ENCODE measurements at regions not wholly inside any gene's neighbourhood (a gene's known extent, or its start where the extent isn't known, plus 50 kb on each side); places are given as distances from the start of the nearest gene placed in this dataset.

DNA sequence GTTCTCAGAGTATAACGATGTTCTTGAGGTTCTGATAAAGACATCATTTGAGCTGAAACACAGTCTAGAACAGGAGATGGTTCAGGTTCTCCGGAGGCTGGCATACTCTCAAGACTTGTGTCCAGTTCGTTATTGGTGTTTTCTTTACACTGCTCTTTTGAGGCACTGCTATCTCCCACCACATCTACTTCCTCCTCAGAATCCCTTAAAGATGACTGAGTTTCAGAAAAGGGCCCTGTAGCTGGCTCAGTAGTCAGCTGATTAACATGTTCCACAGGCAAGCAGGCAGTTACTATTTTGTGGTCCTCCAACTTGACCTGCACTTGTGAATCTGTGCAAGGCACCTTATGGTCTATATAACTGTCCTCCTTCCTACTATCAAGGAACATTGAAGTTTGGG is 50.2 kb downstream of the ZZZ3 start:
- ChIA-PET CTCF (no interaction called here), POLR2A (no interaction called here)
- no peak overlapping the region for H3K4me3 Mint-ChIP-seq
- H3K27me3 Mint-ChIP-seq, result no peaks in the 10 kb centered on the region
- no peak overlapping the region for H3K4me3 ChIP-seq (ENCODE audit: control insufficient read depth in 1 of 2, extremely low read depth in 1 of 2, low read length in 1 of 2)
- H3K9me3 ChIP-seq, result no peaks in the 10 kb centered on the region
- WGBS (ENCODE audit: insufficient coverage), result no CpG with 5 or more reads among the region's 3 CpGs
- DNase-seq (no peak), ATAC-seq (replicated peaks in 1 of 4) (no peak)
- H3K27ac Mint-ChIP-seq, result no peak overlapping the region
- no peaks in the 10 kb centered on the region for H3K4me1 ChIP-seq (ENCODE audit: control insufficient read depth in 1 of 2, extremely low read depth in 1 of 2, insufficient read depth in 2 of 2, low read length in 2 of 2)
- H3K27ac ChIP-seq (ENCODE audit: low read length), result no peak overlapping the region
- H3K27me3 ChIP-seq (replicated peaks in 1 of 2; ENCODE audit: control insufficient read depth in 2 of 2, extremely low read depth in 1 of 2, insufficient read depth in 2 of 2, low read length in 1 of 2), result no peaks in the 10 kb centered on the region
- H3K9me3 Mint-ChIP-seq, result no peaks in the 10 kb centered on the region
- H3K36me3 Mint-ChIP-seq, result peaks cover 52% of the 10 kb centered on the region
- H3K36me3 ChIP-seq (ENCODE audit: control insufficient read depth in 2 of 2, extremely low read depth in 1 of 2, insufficient read depth in 1 of 2, low read length in 1 of 2), result peaks cover 3 to 48% of the 10 kb centered on the region in 2 donors
- H3K4me1 Mint-ChIP-seq, result peaks cover 6 to 14% (median 8%) of the 10 kb centered on the region in 3 donors

DNA sequence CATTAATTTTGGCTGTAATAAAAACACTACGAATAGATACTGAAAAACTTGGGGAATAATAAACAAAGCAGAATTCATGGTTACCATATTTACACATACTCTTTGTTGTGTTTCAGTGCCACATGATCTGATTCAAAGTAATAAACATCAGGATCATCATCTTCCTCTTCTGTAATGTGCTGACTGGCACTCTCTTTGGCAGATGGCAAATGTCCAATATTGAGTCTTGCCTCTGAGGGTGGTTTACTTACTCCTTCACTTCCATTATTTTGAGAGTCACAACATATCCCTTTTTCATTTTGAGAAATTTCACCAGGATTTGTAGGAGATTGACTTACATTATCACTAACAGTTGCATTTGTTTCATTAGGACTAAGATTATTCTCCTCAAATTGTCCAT is 50.7 kb downstream of the ZZZ3 start:
- no peaks in the 10 kb centered on the region for H3K9me3 ChIP-seq
- H3K4me1 ChIP-seq (ENCODE audit: control insufficient read depth in 1 of 2, extremely low read depth in 1 of 2, insufficient read depth in 2 of 2, low read length in 2 of 2), result no peaks in the 10 kb centered on the region
- POLR2A ChIA-PET, result no interaction called here
- no peak for ATAC-seq (replicated peaks in 1 of 4)
- H3K36me3 Mint-ChIP-seq, result peaks cover 53% of the 10 kb centered on the region
- WGBS (ENCODE audit: insufficient coverage), result no CpG with 5 or more reads among the region's 1 CpG
- no peaks in the 10 kb centered on the region for H3K27me3 ChIP-seq (replicated peaks in 1 of 2; ENCODE audit: control insufficient read depth in 2 of 2, extremely low read depth in 1 of 2, insufficient read depth in 2 of 2, low read length in 1 of 2)
- H3K4me1 Mint-ChIP-seq, result peaks cover 6 to 14% (median 8%) of the 10 kb centered on the region in 3 donors
- no peak overlapping the region for H3K27ac ChIP-seq (ENCODE audit: low read length)
- no peak overlapping the region for H3K4me3 Mint-ChIP-seq
- no peaks in the 10 kb centered on the region for H3K27me3 Mint-ChIP-seq
- H3K4me3 ChIP-seq (ENCODE audit: control insufficient read depth in 1 of 2, extremely low read depth in 1 of 2, low read length in 1 of 2), result no peak overlapping the region
- CTCF ChIA-PET, result no interaction called here
- DNase-seq, result no peak
- H3K9me3 Mint-ChIP-seq, result no peaks in the 10 kb centered on the region
- peaks cover 3 to 49% of the 10 kb centered on the region in 2 donors for H3K36me3 ChIP-seq (ENCODE audit: control insufficient read depth in 2 of 2, extremely low read depth in 1 of 2, insufficient read depth in 1 of 2, low read length in 1 of 2)
- H3K27ac Mint-ChIP-seq, result no peak overlapping the region

DNA sequence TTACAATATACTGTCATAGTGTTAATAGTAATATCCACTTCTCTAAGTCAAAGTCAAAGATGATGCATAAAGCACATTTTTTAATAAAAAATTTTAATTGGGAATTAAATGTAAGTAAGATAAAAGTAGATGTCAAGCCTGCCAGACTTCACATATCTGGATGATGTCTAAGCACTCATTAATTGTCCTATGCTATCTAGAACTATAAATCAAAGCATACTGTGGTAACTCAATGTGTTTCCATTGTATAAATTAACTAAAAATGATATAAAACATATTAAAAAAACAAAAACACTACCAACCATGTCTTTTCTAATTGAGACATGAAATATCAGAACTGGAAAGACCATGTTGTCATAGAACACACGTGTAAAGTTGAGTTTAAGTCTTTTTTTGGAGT is 51.2 kb downstream of the ZZZ3 start:
- Histone ChIP-seq H3K4me3 (ENCODE audit: control insufficient read depth in 1 of 2, extremely low read depth in 1 of 2, low read length in 1 of 2) (no peak overlapping the region), H3K4me1 (ENCODE audit: control insufficient read depth in 1 of 2, extremely low read depth in 1 of 2, insufficient read depth in 2 of 2, low read length in 2 of 2) (no peaks in the 10 kb centered on the region), H3K27me3 (replicated peaks in 1 of 2; ENCODE audit: control insufficient read depth in 2 of 2, extremely low read depth in 1 of 2, insufficient read depth in 2 of 2, low read length in 1 of 2) (no peaks in the 10 kb centered on the region), H3K27ac (ENCODE audit: low read length) (no peak overlapping the region), H3K9me3 (no peaks in the 10 kb centered on the region), H3K36me3 (ENCODE audit: control insufficient read depth in 2 of 2, extremely low read depth in 1 of 2, insufficient read depth in 1 of 2, low read length in 1 of 2) (peaks cover 3 to 46% of the 10 kb centered on the region in 2 donors)
- POLR2A ChIA-PET, result no interaction called here
- peaks cover 57% of the 10 kb centered on the region for H3K36me3 Mint-ChIP-seq
- no peak overlapping the region for H3K4me3 Mint-ChIP-seq
- H3K4me1 Mint-ChIP-seq, result peaks cover 6 to 14% (median 8%) of the 10 kb centered on the region in 3 donors
- CTCF ChIA-PET, result no interaction called here
- WGBS (ENCODE audit: insufficient coverage), result no CpG with 5 or more reads among the region's 1 CpG
- no peaks in the 10 kb centered on the region for H3K27me3 Mint-ChIP-seq
- H3K27ac Mint-ChIP-seq, result no peak overlapping the region
- DNase-seq (no peak), ATAC-seq (replicated peaks in 1 of 4) (no peak)
- H3K9me3 Mint-ChIP-seq, result no peaks in the 10 kb centered on the region

GRCh38 chr1:77627978-77628570 is 54.4 kb downstream of the ZZZ3 start:
- WGBS (ENCODE audit: insufficient coverage), result 100% methylated on average over 2 of the region's 4 CpGs
- Histone ChIP-seq H3K9me3 (no peaks in the 10 kb centered on the region), H3K27ac (ENCODE audit: low read length) (no peak overlapping the region), H3K4me3 (ENCODE audit: control insufficient read depth in 1 of 2, extremely low read depth in 1 of 2, low read length in 1 of 2) (no peak overlapping the region), H3K27me3 (replicated peaks in 1 of 2; ENCODE audit: control insufficient read depth in 2 of 2, extremely low read depth in 1 of 2, insufficient read depth in 2 of 2, low read length in 1 of 2) (no peaks in the 10 kb centered on the region), H3K36me3 (ENCODE audit: control insufficient read depth in 2 of 2, extremely low read depth in 1 of 2, insufficient read depth in 1 of 2, low read length in 1 of 2) (peaks cover 0 to 35% of the 10 kb centered on the region in 2 donors), H3K4me1 (ENCODE audit: control insufficient read depth in 1 of 2, extremely low read depth in 1 of 2, insufficient read depth in 2 of 2, low read length in 2 of 2) (no peaks in the 10 kb centered on the region)
- Mint-ChIP-seq H3K9me3 (no peaks in the 10 kb centered on the region), H3K36me3 (peaks cover 54% of the 10 kb centered on the region), H3K27me3 (no peaks in the 10 kb centered on the region), H3K4me3 (no peak overlapping the region), H3K27ac (no peak overlapping the region), H3K4me1 (peaks cover 7 to 18% (median 13%) of the 10 kb centered on the region in 3 donors)
- CTCF ChIA-PET, result no interaction called here
- DNase-seq (no peak), ATAC-seq (replicated peaks in 1 of 4) (no peak)
- POLR2A ChIA-PET, result no interaction called here

- Histone ChIP-seq H3K36me3 (ENCODE audit: control insufficient read depth in 2 of 2, extremely low read depth in 1 of 2, insufficient read depth in 1 of 2, low read length in 1 of 2) (peaks cover 4 to 21% of the 10 kb centered on the region in 2 donors), H3K27ac (ENCODE audit: low read length) (no peak overlapping the region), H3K4me3 (ENCODE audit: control insufficient read depth in 1 of 2, extremely low read depth in 1 of 2, low read length in 1 of 2) (no peak overlapping the region), H3K4me1 (ENCODE audit: control insufficient read depth in 1 of 2, extremely low read depth in 1 of 2, insufficient read depth in 2 of 2, low read length in 2 of 2) (no peaks in the 10 kb centered on the region), H3K27me3 (replicated peaks in 1 of 2; ENCODE audit: control insufficient read depth in 2 of 2, extremely low read depth in 1 of 2, insufficient read depth in 2 of 2, low read length in 1 of 2) (no peaks in the 10 kb centered on the region), H3K9me3 (no peaks in the 10 kb centered on the region)
- Mint-ChIP-seq H3K4me3 (no peak overlapping the region), H3K27me3 (no peaks in the 10 kb centered on the region), H3K9me3 (no peaks in the 10 kb centered on the region), H3K36me3 (peaks cover 48% of the 10 kb centered on the region), H3K4me1 (peaks cover 10 to 20% (median 14%) of the 10 kb centered on the region in 3 donors), H3K27ac (peak overlapping the region in 1 of 2 donors; percentile 4)
- POLR2A ChIA-PET, result no interaction called here
- WGBS (ENCODE audit: insufficient coverage), result no CpG with 5 or more reads among the region's 1 CpG
- CTCF ChIA-PET, result no interaction called here
- no peak for ATAC-seq (replicated peaks in 1 of 4)
- DNase-seq, result no peak
These were observed 57.2 kb downstream of the ZZZ3 start for GRCh38 chr1:77625250-77625649.

- Histone ChIP-seq H3K27ac (ENCODE audit: low read length) (no peak overlapping the region), H3K27me3 (replicated peaks in 1 of 2; ENCODE audit: control insufficient read depth in 2 of 2, extremely low read depth in 1 of 2, insufficient read depth in 2 of 2, low read length in 1 of 2) (no peaks in the 10 kb centered on the region), H3K4me3 (ENCODE audit: control insufficient read depth in 1 of 2, extremely low read depth in 1 of 2, low read length in 1 of 2) (no peak overlapping the region), H3K9me3 (no peaks in the 10 kb centered on the region), H3K4me1 (ENCODE audit: control insufficient read depth in 1 of 2, extremely low read depth in 1 of 2, insufficient read depth in 2 of 2, low read length in 2 of 2) (no peaks in the 10 kb centered on the region), H3K36me3 (ENCODE audit: control insufficient read depth in 2 of 2, extremely low read depth in 1 of 2, insufficient read depth in 1 of 2, low read length in 1 of 2) (peaks cover 4 to 15% of the 10 kb centered on the region in 2 donors)
- Mint-ChIP-seq H3K27ac (no peak overlapping the region), H3K4me3 (no peak overlapping the region), H3K36me3 (peaks cover 48% of the 10 kb centered on the region), H3K4me1 (peaks cover 14 to 23% (median 18%) of the 10 kb centered on the region in 3 donors), H3K9me3 (no peaks in the 10 kb centered on the region), H3K27me3 (no peaks in the 10 kb centered on the region)
- no peak for DNase-seq
- ATAC-seq (replicated peaks in 1 of 4), result no peak
- CTCF ChIA-PET, result interaction anchor here in 1 of 2 donors (0.8 kb wide), 1 partner anchor 20 kb away, joined by 3 read pairs; no protein-coding TSS in a partner anchor
- POLR2A ChIA-PET, result no interaction called here
These were observed 58.4 kb downstream of the ZZZ3 start for GRCh38 chr1:77624102-77624501.

- no CpG with 5 or more reads among the region's 2 CpGs for WGBS (ENCODE audit: insufficient coverage)
- H3K4me3 Mint-ChIP-seq, result no peak overlapping the region
- Histone ChIP-seq H3K36me3 (ENCODE audit: control insufficient read depth in 2 of 2, extremely low read depth in 1 of 2, insufficient read depth in 1 of 2, low read length in 1 of 2) (peaks cover 4 to 8% of the 10 kb centered on the region in 2 donors), H3K4me3 (ENCODE audit: control insufficient read depth in 1 of 2, extremely low read depth in 1 of 2, low read length in 1 of 2) (no peak overlapping the region), H3K9me3 (no peaks in the 10 kb centered on the region), H3K4me1 (ENCODE audit: control insufficient read depth in 1 of 2, extremely low read depth in 1 of 2, insufficient read depth in 2 of 2, low read length in 2 of 2) (no peaks in the 10 kb centered on the region), H3K27ac (ENCODE audit: low read length) (no peak overlapping the region), H3K27me3 (replicated peaks in 1 of 2; ENCODE audit: control insufficient read depth in 2 of 2, extremely low read depth in 1 of 2, insufficient read depth in 2 of 2, low read length in 1 of 2) (no peaks in the 10 kb centered on the region)
- no peak for ATAC-seq (replicated peaks in 1 of 4)
- H3K27ac Mint-ChIP-seq, result no peak overlapping the region
- no peak for DNase-seq
- POLR2A ChIA-PET, result interaction anchor here in 1 of 2 donors (0.7 kb wide), 1 partner anchor 1023 kb away, joined by 3 read pairs; no protein-coding TSS in a partner anchor
- no peaks in the 10 kb centered on the region for H3K27me3 Mint-ChIP-seq
- CTCF ChIA-PET, result interaction anchor here in 1 of 2 donors (0.5 kb wide), 1 partner anchor 94 kb away, joined by 4 read pairs; no protein-coding TSS in a partner anchor
- H3K36me3 Mint-ChIP-seq, result peaks cover 49% of the 10 kb centered on the region
- peaks cover 10 to 18% (median 15%) of the 10 kb centered on the region in 3 donors for H3K4me1 Mint-ChIP-seq
- no peaks in the 10 kb centered on the region for H3K9me3 Mint-ChIP-seq
These were observed 59.4 kb downstream of the ZZZ3 start for GRCh38 chr1:77623066-77623465.
